Keratinocyte (primary cell): ENCODE measurements at regions not wholly inside any gene's neighbourhood (a gene's known extent, or its start where the extent isn't known, plus 50 kb on each side); places are given as distances from the start of the nearest gene placed in this dataset.

ENCODE experiments used
- EZH2 ChIP-seq: IDR thresholded peaks from one replicate; pipeline ENCODE4 v1.6.1; 2012; ENCODE audit warnings: inconsistent platforms, mild to moderate bottlenecking, low read length, moderate library complexity
- TF ChIP-seq, protein P1 (sequence below), 3 experiments: IDR thresholded peaks in 1 of 3; conservative IDR thresholded peaks in 1 of 3; optimal IDR thresholded peaks in 1 of 3; 2 replicates in 2 of 3; 3 replicates in 1 of 3; pipeline versions ENCODE3 to v1.5.1; 2011; ENCODE audit warnings: low read length in 3 of 3, mild to moderate bottlenecking in 3 of 3, moderate library complexity in 2 of 3, control low read depth in 1 of 3, inconsistent platforms in 1 of 3; ENCODE audit not compliant: insufficient read depth in 2 of 3; ENCODE audit errors: extremely low read depth in 1 of 3

DNA sequence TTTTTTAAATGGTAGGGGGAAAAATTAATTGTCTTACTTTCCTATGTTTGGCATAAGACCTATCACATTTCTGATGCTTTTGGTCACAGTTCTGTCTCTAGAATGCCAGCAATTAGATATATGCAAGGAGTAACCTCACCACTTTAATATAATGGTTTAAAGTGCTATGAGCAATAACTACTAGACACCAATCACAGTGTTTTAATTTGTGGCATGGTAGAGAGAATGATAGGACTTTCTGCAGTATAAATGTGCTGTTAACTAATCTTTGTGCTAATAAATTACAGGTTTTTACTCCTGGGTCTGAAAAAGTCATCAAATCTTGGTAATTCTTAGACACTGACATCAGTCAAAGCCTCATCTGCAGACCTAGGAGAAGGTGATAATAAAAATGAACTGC is 2110.3 kb downstream of the NCAM2 start:
- TF ChIP-seq, protein P1, sequence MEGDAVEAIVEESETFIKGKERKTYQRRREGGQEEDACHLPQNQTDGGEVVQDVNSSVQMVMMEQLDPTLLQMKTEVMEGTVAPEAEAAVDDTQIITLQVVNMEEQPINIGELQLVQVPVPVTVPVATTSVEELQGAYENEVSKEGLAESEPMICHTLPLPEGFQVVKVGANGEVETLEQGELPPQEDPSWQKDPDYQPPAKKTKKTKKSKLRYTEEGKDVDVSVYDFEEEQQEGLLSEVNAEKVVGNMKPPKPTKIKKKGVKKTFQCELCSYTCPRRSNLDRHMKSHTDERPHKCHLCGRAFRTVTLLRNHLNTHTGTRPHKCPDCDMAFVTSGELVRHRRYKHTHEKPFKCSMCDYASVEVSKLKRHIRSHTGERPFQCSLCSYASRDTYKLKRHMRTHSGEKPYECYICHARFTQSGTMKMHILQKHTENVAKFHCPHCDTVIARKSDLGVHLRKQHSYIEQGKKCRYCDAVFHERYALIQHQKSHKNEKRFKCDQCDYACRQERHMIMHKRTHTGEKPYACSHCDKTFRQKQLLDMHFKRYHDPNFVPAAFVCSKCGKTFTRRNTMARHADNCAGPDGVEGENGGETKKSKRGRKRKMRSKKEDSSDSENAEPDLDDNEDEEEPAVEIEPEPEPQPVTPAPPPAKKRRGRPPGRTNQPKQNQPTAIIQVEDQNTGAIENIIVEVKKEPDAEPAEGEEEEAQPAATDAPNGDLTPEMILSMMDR (optimal IDR thresholded peaks at IDR 0.05 in 1 of 3, IDR thresholded peaks at IDR 0.05 in 1 of 3, conservative IDR thresholded peaks at IDR 0.05 in 1 of 3; ENCODE audit: extremely low read depth in 1 of 3, insufficient read depth in 2 of 3, low read length in 3 of 3) = no peak
- TF ChIP-seq EZH2 = no peak
